ENCODE measurements at regions not wholly inside any gene's neighbourhood (a gene's known extent, or its start where the extent isn't known, plus 50 kb on each side); places are given as distances from the start of the nearest gene placed in this dataset.

GRCh38 chr9:86714999-86715398 lies 232.3 kb downstream of the GAS1 start:
- TF ChIP-seq RFX5 (IDR thresholded peaks at IDR 0.05; ENCODE audit: low read length) = no peak
- TF ChIP-seq USF1 (IDR thresholded peaks at IDR 0.05; ENCODE audit: borderline replicate concordance, low read depth) = no peak
- TF ChIP-seq CTCF (IDR thresholded peaks at IDR 0.05) = no peak
- TF ChIP-seq NRF1 (IDR thresholded peaks at IDR 0.05; ENCODE audit: low read depth, low read length) = no peak
- no peak for TF ChIP-seq IRF3 (IDR thresholded peaks at IDR 0.05; ENCODE audit: low read depth, low read length)
- TF ChIP-seq FOXM1 (IDR thresholded peaks at IDR 0.05; ENCODE audit: low read depth) = no peak
- no peak for TF ChIP-seq PBX3 (IDR thresholded peaks at IDR 0.05)
- TF ChIP-seq RXRA (IDR thresholded peaks at IDR 0.05; ENCODE audit: borderline replicate concordance, low read depth) = no peak
- TF ChIP-seq TEAD4 (IDR thresholded peaks at IDR 0.05; ENCODE audit: borderline replicate concordance, insufficient read depth) = no peak
- no peak for TF ChIP-seq JUND (IDR thresholded peaks at IDR 0.05)
- TF ChIP-seq CHD2 (IDR thresholded peaks at IDR 0.05; ENCODE audit: low read length, partially characterized antibody) = no peak
- TF ChIP-seq POLR2AphosphoS5 (IDR thresholded peaks at IDR 0.05; ENCODE audit: low read depth, low read length) = no peak
- no peak for TF ChIP-seq RCOR1 (IDR thresholded peaks at IDR 0.05; ENCODE audit: low read length)
- Histone ChIP-seq H3K27me3 (ENCODE audit: insufficient read depth) (no peaks in the 10 kb centered on the region), H3K79me2 (ENCODE audit: insufficient read depth) (no peaks in the 10 kb centered on the region), H3K27ac (ENCODE audit: low read depth in 2 of 2, low read length in 1 of 2) (peak overlapping the region in 1 of 2 experiments; percentile 40; a peak in 2 of 4 replicates), H3K4me3 (ENCODE audit: low read depth in 2 of 2, low read length in 1 of 2) (no peak overlapping the region), H3K4me2 (no peak overlapping the region), H3K9me3 (no peaks in the 10 kb centered on the region), H3K9ac (no peak overlapping the region), H2AFZ (ENCODE audit: low read depth) (peak overlapping the region; percentile 8; the same call in 1 of the 2 replicates), H3K36me3 (replicated peaks in 1 of 2; ENCODE audit: control insufficient read depth in 1 of 2, insufficient read depth in 2 of 2, low read length in 1 of 2) (no peaks in the 10 kb centered on the region), H3F3A (replicated peaks; ENCODE audit: insufficient read depth) (peaks cover 7% of the 10 kb centered on the region), H3K4me1 (ENCODE audit: control insufficient read depth in 1 of 2, insufficient read depth in 2 of 2, low read depth in 1 of 2, low read length in 1 of 2) (peaks cover 2 to 11% of the 10 kb centered on the region in 2 experiments; a peak in 3 of 4 replicates), H3K9me2 (no peaks in the 10 kb centered on the region), H4K20me1 (ENCODE audit: insufficient read depth) (no peaks in the 10 kb centered on the region)
- POLR2A ChIA-PET = no interaction called here
- 58% methylated on average over 4 of the region's 4 CpGs for WGBS (ENCODE audit: low lambda C conversion rate)
- CTCF ChIA-PET = no interaction called here
- no peak for DNase-seq

GRCh38 chr9:86713970-86714369 lies 233.3 kb downstream of the GAS1 start:
- Histone ChIP-seq H3K4me3 (ENCODE audit: low read depth in 2 of 2, low read length in 1 of 2) (no peak overlapping the region), H3K9me2 (no peaks in the 10 kb centered on the region), H3K9me3 (no peaks in the 10 kb centered on the region), H3K27ac (ENCODE audit: low read depth in 2 of 2, low read length in 1 of 2) (peak overlapping the region; percentile 39 to 77; a peak in 3 of 4 replicates), H3K4me2 (peak overlapping the region; percentile 42; the same call in 1 of the 2 replicates), H3K79me2 (ENCODE audit: insufficient read depth) (no peaks in the 10 kb centered on the region), H3K36me3 (replicated peaks in 1 of 2; ENCODE audit: control insufficient read depth in 1 of 2, insufficient read depth in 2 of 2, low read length in 1 of 2) (no peaks in the 10 kb centered on the region), H3K27me3 (ENCODE audit: insufficient read depth) (no peaks in the 10 kb centered on the region), H3K9ac (no peak overlapping the region), H4K20me1 (ENCODE audit: insufficient read depth) (no peaks in the 10 kb centered on the region), H3F3A (replicated peaks; ENCODE audit: insufficient read depth) (peaks cover 7% of the 10 kb centered on the region), H2AFZ (ENCODE audit: low read depth) (no peak overlapping the region), H3K4me1 (ENCODE audit: control insufficient read depth in 1 of 2, insufficient read depth in 2 of 2, low read depth in 1 of 2, low read length in 1 of 2) (peaks cover 4 to 11% of the 10 kb centered on the region in 2 experiments; a peak in 3 of 4 replicates)
- TF ChIP-seq YY1 (IDR thresholded peaks at IDR 0.05; ENCODE audit: low read depth) (no peak), TCF12 (IDR thresholded peaks at IDR 0.05) (peak; percentile 92), RCOR1 (IDR thresholded peaks at IDR 0.05; ENCODE audit: low read length) (no peak), PBX3 (IDR thresholded peaks at IDR 0.05) (0 out of 2 replicates have a peak, but pooled peaks have one; percentile 23), CHD2 (IDR thresholded peaks at IDR 0.05; ENCODE audit: low read length, partially characterized antibody) (no peak), NFIC (IDR thresholded peaks at IDR 0.05; ENCODE audit: borderline replicate concordance) (peak; percentile 84), JUND (IDR thresholded peaks at IDR 0.05) (peak; percentile 25; the same call in 1 of the 2 replicates), TEAD4 (IDR thresholded peaks at IDR 0.05; ENCODE audit: borderline replicate concordance, insufficient read depth) (peak; percentile 6; the same call in 1 of the 2 replicates), GATA2 (CRISPR knock-in tag; IDR thresholded peaks at IDR 0.05) (no peak), GABPA (IDR thresholded peaks at IDR 0.05; ENCODE audit: low read depth) (no peak), EP300 (IDR thresholded peaks at IDR 0.05; ENCODE audit: borderline replicate concordance in 1 of 2, low read depth in 1 of 2, low read length in 1 of 2) (peak; percentile 14 to 41; a peak in 1 of 4 replicates), MAX (IDR thresholded peaks at IDR 0.05; ENCODE audit: low read depth) (no peak), NRF1 (IDR thresholded peaks at IDR 0.05; ENCODE audit: low read depth, low read length) (no peak), EZH2phosphoT487 (IDR thresholded peaks at IDR 0.05; ENCODE audit: borderline replicate concordance, low read depth) (no peak), SMC3 (IDR thresholded peaks at IDR 0.05; ENCODE audit: low read depth, low read length) (no peak), RAD21 (IDR thresholded peaks at IDR 0.05; ENCODE audit: low read length) (no peak)
- DNase-seq = no peak
- POLR2A ChIA-PET = no interaction called here
- CTCF ChIA-PET = no interaction called here
- WGBS (ENCODE audit: low lambda C conversion rate) = 31% methylated on average over 1 of the region's 1 CpG

Data from SK-N-SH (cell line).